Breast epithelium (tissue), 4 donors: ENCODE measurements at regions not wholly inside any gene's neighbourhood (a gene's known extent, or its start where the extent isn't known, plus 50 kb on each side); places are given as distances from the start of the nearest gene placed in this dataset.

Experiments used
- DNase-seq, 2 donors: peaks; one replicate each; pipeline ENCODE4 v3.0.0-alpha.2; 2019; ENCODE audit warnings: low spot score in 2 of 2
- H3K27ac ChIP-seq, 2 donors: fragments of 200-600 bp; sonication (generic) in 1 of 2; one replicate each; pipeline ENCODE4 v1.5.1; 2016 to 2019; ENCODE audit warnings: mild to moderate bottlenecking in 1 of 2
- H3K27me3 ChIP-seq, 2 donors: fragments of 200-600 bp; sonication (generic) in 1 of 2; one replicate each; pipeline versions ENCODE4 v1.5.1 to v1.6.0; 2017 to 2019; ENCODE audit warnings: control low read depth in 1 of 2, mild to moderate bottlenecking in 1 of 2
- H3K36me3 ChIP-seq: fragments of 200-600 bp; one replicate; pipeline ENCODE4 v1.5.1; 2019
- H3K4me1 ChIP-seq, 2 donors: fragments of 200-600 bp; sonication (generic); one replicate each; pipeline ENCODE4 v1.5.1; 2016 to 2019; ENCODE audit warnings: control low read depth in 1 of 2
- H3K4me3 ChIP-seq, 3 donors: fragments of 200-600 bp; sonication (generic); 1 replicate in 2 of 3; 2 replicates in 1 of 3; pipeline ENCODE4 v1.5.1; 2016 to 2019; ENCODE audit warnings: mild to moderate bottlenecking in 3 of 3, moderate library complexity in 2 of 3
- H3K9me3 ChIP-seq, 2 donors: fragments of 200-600 bp; sonication (generic) in 1 of 2; one replicate each; pipeline ENCODE4 v1.5.1; 2016 to 2019; ENCODE audit warnings: control low read depth in 1 of 2
- POLR2A ChIP-seq: fragments of 450-650 bp; IDR thresholded peaks from one replicate; pipeline ENCODE4 v1.6.1; 2016; ENCODE audit warnings: antibody characterized with exemption, mild to moderate bottlenecking, moderate library complexity
- POLR2AphosphoS5 ChIP-seq, 3 donors: sonication (generic); formaldehyde crosslinking; IDR thresholded peaks; one replicate each; pipeline ENCODE4 v1.6.1; 2017; ENCODE audit warnings: antibody characterized with exemption in 3 of 3
- intact Hi-C: fragments of 100-400 bp; cut with DNase I; formaldehyde crosslinking; loops from one replicate; pipeline ENCODE4 v1.15.1; 2023; ENCODE audit warnings: low total_unique reads
- TF ChIP-seq, protein P1 (sequence below), 3 donors: fragments of 450-650 bp; IDR thresholded peaks; one replicate each; pipeline ENCODE4 v1.5.1; 2016 to 2017; ENCODE audit warnings: antibody characterized with exemption in 3 of 3, mild to moderate bottlenecking in 3 of 3, moderate library complexity in 3 of 3

DNA sequence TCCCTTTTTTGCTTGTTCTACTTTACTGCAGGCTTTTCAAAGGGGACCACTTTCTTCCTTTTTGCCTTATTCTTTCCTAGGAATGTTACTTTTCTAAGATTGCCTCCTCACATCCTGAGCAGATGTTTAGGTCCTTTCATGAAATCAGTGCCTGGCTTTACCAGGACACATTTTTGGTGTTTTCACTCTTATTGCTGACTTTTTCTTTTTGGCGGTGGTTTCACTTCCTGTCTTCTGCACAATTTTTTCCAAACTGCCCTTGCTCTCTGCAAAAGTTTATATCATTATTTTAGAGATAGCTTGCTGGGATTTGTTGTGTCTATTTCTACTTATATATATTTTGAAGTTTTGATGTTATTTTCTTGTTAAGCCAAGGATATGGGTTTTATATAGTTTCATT is 332.2 kb upstream of the MTPN start:
- no peak overlapping the region for H3K4me3 ChIP-seq
- no peaks in the 10 kb centered on the region for H3K27me3 ChIP-seq
- H3K36me3 ChIP-seq = no peaks in the 10 kb centered on the region
- no peaks in the 10 kb centered on the region for H3K4me1 ChIP-seq
- intact Hi-C loops = no loop called here
- TF ChIP-seq, protein P1, sequence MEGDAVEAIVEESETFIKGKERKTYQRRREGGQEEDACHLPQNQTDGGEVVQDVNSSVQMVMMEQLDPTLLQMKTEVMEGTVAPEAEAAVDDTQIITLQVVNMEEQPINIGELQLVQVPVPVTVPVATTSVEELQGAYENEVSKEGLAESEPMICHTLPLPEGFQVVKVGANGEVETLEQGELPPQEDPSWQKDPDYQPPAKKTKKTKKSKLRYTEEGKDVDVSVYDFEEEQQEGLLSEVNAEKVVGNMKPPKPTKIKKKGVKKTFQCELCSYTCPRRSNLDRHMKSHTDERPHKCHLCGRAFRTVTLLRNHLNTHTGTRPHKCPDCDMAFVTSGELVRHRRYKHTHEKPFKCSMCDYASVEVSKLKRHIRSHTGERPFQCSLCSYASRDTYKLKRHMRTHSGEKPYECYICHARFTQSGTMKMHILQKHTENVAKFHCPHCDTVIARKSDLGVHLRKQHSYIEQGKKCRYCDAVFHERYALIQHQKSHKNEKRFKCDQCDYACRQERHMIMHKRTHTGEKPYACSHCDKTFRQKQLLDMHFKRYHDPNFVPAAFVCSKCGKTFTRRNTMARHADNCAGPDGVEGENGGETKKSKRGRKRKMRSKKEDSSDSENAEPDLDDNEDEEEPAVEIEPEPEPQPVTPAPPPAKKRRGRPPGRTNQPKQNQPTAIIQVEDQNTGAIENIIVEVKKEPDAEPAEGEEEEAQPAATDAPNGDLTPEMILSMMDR (IDR thresholded peaks at IDR 0.05) = no peak
- TF ChIP-seq POLR2AphosphoS5 (IDR thresholded peaks at IDR 0.05) = no peak
- TF ChIP-seq POLR2A = no peak
- no peak for DNase-seq
- peaks cover 0 to 11% of the 10 kb centered on the region in 2 donors for H3K9me3 ChIP-seq
- no peak overlapping the region for H3K27ac ChIP-seq

GRCh38 chr7:136308230-136308629 is 331.1 kb upstream of the MTPN start:
- Histone ChIP-seq H3K4me1 (no peaks in the 10 kb centered on the region), H3K9me3 (peaks cover 0 to 11% of the 10 kb centered on the region in 2 donors), H3K36me3 (no peaks in the 10 kb centered on the region), H3K4me3 (no peak overlapping the region), H3K27me3 (no peaks in the 10 kb centered on the region), H3K27ac (no peak overlapping the region)
- TF ChIP-seq, protein P1 (IDR thresholded peaks at IDR 0.05) = no peak
- TF ChIP-seq POLR2A (no peak), POLR2AphosphoS5 (IDR thresholded peaks at IDR 0.05) (no peak)
- no peak for DNase-seq
- intact Hi-C loops = no loop called here

- peaks cover 0 to 2% of the 10 kb centered on the region in 2 donors for H3K9me3 ChIP-seq
- intact Hi-C loops = no loop called here
- H3K36me3 ChIP-seq = no peaks in the 10 kb centered on the region
- no peak overlapping the region for H3K4me3 ChIP-seq
- no peak for DNase-seq
- TF ChIP-seq POLR2A = no peak
- TF ChIP-seq, protein P1 (IDR thresholded peaks at IDR 0.05) = no peak
- no peak for TF ChIP-seq POLR2AphosphoS5 (IDR thresholded peaks at IDR 0.05)
- H3K27ac ChIP-seq = no peak overlapping the region
- H3K4me1 ChIP-seq = no peaks in the 10 kb centered on the region
- H3K27me3 ChIP-seq = no peaks in the 10 kb centered on the region
Observed at GRCh38 chr7:136303162-136303561, 326.0 kb upstream of the MTPN start.

DNA sequence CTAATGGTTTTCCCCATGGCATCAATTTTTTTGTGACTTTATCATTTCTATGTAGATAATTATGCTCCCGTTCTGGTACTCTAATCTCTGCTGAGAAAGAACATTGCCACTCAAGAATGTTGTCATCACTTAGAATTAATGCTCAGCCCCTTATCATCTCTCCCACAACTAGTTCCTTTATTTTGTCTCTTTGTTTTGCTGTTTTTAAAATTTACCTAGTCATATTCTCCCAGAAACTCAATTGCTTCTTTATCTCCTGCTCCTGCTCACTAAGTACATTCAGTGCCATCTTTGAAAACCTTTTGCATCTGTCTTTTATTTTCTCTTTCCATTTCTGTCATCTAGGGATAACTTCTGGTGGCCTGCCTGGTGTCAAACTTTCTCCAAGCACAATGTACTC is 324.9 kb upstream of the MTPN start:
- H3K27me3 ChIP-seq = no peaks in the 10 kb centered on the region
- H3K36me3 ChIP-seq = no peaks in the 10 kb centered on the region
- no peaks in the 10 kb centered on the region for H3K4me1 ChIP-seq
- TF ChIP-seq, protein P1 (IDR thresholded peaks at IDR 0.05) = no peak
- TF ChIP-seq POLR2A = no peak
- H3K9me3 ChIP-seq = no peaks in the 10 kb centered on the region
- no peak for DNase-seq
- intact Hi-C loops = no loop called here
- H3K27ac ChIP-seq = no peak overlapping the region
- no peak overlapping the region for H3K4me3 ChIP-seq

GRCh38 chr7:136294977-136295376 is 317.8 kb upstream of the MTPN start:
- H3K27ac ChIP-seq = no peak overlapping the region
- no peak overlapping the region for H3K4me3 ChIP-seq
- no peak for DNase-seq
- no peaks in the 10 kb centered on the region for H3K27me3 ChIP-seq
- no peaks in the 10 kb centered on the region for H3K9me3 ChIP-seq
- H3K36me3 ChIP-seq = no peaks in the 10 kb centered on the region
- intact Hi-C loops = no loop called here
- TF ChIP-seq POLR2A (no peak), POLR2AphosphoS5 (IDR thresholded peaks at IDR 0.05) (no peak)
- TF ChIP-seq, protein P1 (IDR thresholded peaks at IDR 0.05) = no peak
- no peaks in the 10 kb centered on the region for H3K4me1 ChIP-seq
